ENCODE measurements at regions not wholly inside any gene's neighbourhood (a gene's known extent, or its start where the extent isn't known, plus 50 kb on each side); places are given as distances from the start of the nearest gene placed in this dataset.

DNA sequence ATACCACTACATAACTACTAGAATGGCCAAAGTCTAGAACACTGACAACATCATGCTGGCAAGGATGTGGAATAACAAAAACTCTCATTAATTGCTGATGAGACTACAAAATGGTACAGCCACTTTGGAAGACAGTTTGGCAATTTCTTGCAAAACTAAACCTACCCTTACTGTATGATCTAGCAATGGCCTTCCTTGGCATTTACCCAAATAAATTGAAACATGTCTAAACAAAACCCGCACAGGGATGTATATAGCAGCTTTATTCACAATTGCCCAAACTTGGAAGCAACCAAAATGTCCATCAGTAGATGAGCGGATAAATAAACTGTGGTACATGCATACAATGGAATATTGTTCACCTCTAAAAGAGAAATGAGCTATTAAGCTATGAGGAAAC lies 87.9 kb upstream of the SLC24A5 start:
- H3K4me3 ChIP-seq (ENCODE audit: low read length in 2 of 2), result no peak overlapping the region
- H3K9ac ChIP-seq (ENCODE audit: low read depth in 1 of 2, low read length in 2 of 2), result no peak overlapping the region
- H3K4me1 ChIP-seq (ENCODE audit: control insufficient read depth in 2 of 2, insufficient read depth in 2 of 2, low read length in 2 of 2), result no peaks in the 10 kb centered on the region
- no peaks in the 10 kb centered on the region for H3K9me3 ChIP-seq (ENCODE audit: control insufficient read depth in 2 of 2, low read length in 2 of 2)
- no peaks in the 10 kb centered on the region for H3K27me3 ChIP-seq (ENCODE audit: control insufficient read depth in 2 of 2, insufficient read depth in 2 of 2, low read length in 2 of 2)
- no peaks in the 10 kb centered on the region for H3K36me3 ChIP-seq (ENCODE audit: control insufficient read depth in 2 of 2, insufficient read depth in 2 of 2, low read length in 2 of 2)
- H3K27ac ChIP-seq (ENCODE audit: low read depth in 2 of 2, low read length in 2 of 2), result no peak overlapping the region

DNA sequence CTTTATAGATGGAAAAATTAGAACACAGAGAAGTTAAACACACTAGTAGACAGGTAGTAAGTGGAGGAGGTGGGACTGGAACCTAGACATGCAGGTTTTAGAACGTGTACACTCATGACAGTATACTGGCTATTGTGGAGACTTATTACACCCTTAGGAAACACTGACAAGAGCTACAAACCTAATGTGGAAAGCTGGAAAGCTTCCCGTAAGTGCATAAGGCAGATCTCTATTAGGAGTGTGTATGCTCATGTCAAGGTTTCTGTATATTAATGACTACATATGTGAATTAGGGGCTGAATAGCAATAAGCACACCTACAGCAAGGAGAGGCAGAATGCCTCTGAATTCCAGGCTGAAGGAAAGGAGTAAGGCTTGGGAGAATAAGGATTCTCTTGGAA lies 82.6 kb upstream of the SLC24A5 start:
- Histone ChIP-seq H3K9me3 (ENCODE audit: control insufficient read depth in 2 of 2, low read length in 2 of 2) (no peaks in the 10 kb centered on the region), H3K27me3 (ENCODE audit: control insufficient read depth in 2 of 2, insufficient read depth in 2 of 2, low read length in 2 of 2) (no peaks in the 10 kb centered on the region), H3K9ac (ENCODE audit: low read depth in 1 of 2, low read length in 2 of 2) (no peak overlapping the region), H3K4me1 (ENCODE audit: control insufficient read depth in 2 of 2, insufficient read depth in 2 of 2, low read length in 2 of 2) (no peaks in the 10 kb centered on the region), H3K36me3 (ENCODE audit: control insufficient read depth in 2 of 2, insufficient read depth in 2 of 2, low read length in 2 of 2) (no peaks in the 10 kb centered on the region), H3K27ac (ENCODE audit: low read depth in 2 of 2, low read length in 2 of 2) (no peak overlapping the region), H3K4me3 (ENCODE audit: low read length in 2 of 2) (no peak overlapping the region)

- H3K27me3 ChIP-seq (ENCODE audit: control insufficient read depth in 2 of 2, insufficient read depth in 2 of 2, low read length in 2 of 2), result no peaks in the 10 kb centered on the region
- H3K9ac ChIP-seq (ENCODE audit: low read depth in 1 of 2, low read length in 2 of 2), result no peak overlapping the region
- no peaks in the 10 kb centered on the region for H3K4me1 ChIP-seq (ENCODE audit: control insufficient read depth in 2 of 2, insufficient read depth in 2 of 2, low read length in 2 of 2)
- no peak overlapping the region for H3K4me3 ChIP-seq (ENCODE audit: low read length in 2 of 2)
- H3K27ac ChIP-seq (ENCODE audit: low read depth in 2 of 2, low read length in 2 of 2), result no peak overlapping the region
- H3K36me3 ChIP-seq (ENCODE audit: control insufficient read depth in 2 of 2, insufficient read depth in 2 of 2, low read length in 2 of 2), result no peaks in the 10 kb centered on the region
- H3K9me3 ChIP-seq (ENCODE audit: control insufficient read depth in 2 of 2, low read length in 2 of 2), result no peaks in the 10 kb centered on the region
Observed at GRCh38 chr15:48040166-48040817, 80.5 kb upstream of the SLC24A5 start.

DNA sequence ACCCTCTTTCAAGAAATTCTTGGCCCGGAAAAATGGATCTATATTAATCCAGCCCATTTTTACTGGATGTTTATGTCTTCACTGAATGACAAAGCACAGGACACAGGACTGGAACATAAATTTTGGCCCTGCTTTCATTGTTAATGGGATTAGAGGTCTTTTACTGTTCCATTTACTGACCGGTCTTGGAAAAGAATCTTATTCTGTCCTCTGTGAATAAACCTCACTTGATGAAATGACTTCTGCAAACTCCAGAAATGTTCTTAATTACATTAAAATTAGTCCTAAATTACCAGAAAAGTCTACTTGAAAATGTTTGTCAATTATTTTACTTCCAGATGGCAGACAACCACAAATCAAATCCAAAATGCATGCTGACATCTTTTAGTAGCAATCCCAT lies 79.3 kb upstream of the SLC24A5 start:
- no peaks in the 10 kb centered on the region for H3K27me3 ChIP-seq (ENCODE audit: control insufficient read depth in 2 of 2, insufficient read depth in 2 of 2, low read length in 2 of 2)
- H3K4me3 ChIP-seq (ENCODE audit: low read length in 2 of 2), result no peak overlapping the region
- H3K4me1 ChIP-seq (ENCODE audit: control insufficient read depth in 2 of 2, insufficient read depth in 2 of 2, low read length in 2 of 2), result no peaks in the 10 kb centered on the region
- H3K9ac ChIP-seq (ENCODE audit: low read depth in 1 of 2, low read length in 2 of 2), result no peak overlapping the region
- H3K27ac ChIP-seq (ENCODE audit: low read depth in 2 of 2, low read length in 2 of 2), result no peak overlapping the region
- no peaks in the 10 kb centered on the region for H3K9me3 ChIP-seq (ENCODE audit: control insufficient read depth in 2 of 2, low read length in 2 of 2)
- no peaks in the 10 kb centered on the region for H3K36me3 ChIP-seq (ENCODE audit: control insufficient read depth in 2 of 2, insufficient read depth in 2 of 2, low read length in 2 of 2)

- Histone ChIP-seq H3K4me1 (ENCODE audit: control insufficient read depth in 2 of 2, insufficient read depth in 2 of 2, low read length in 2 of 2) (no peaks in the 10 kb centered on the region), H3K36me3 (ENCODE audit: control insufficient read depth in 2 of 2, insufficient read depth in 2 of 2, low read length in 2 of 2) (no peaks in the 10 kb centered on the region), H3K27me3 (ENCODE audit: control insufficient read depth in 2 of 2, insufficient read depth in 2 of 2, low read length in 2 of 2) (no peaks in the 10 kb centered on the region), H3K27ac (ENCODE audit: low read depth in 2 of 2, low read length in 2 of 2) (no peak overlapping the region), H3K4me3 (ENCODE audit: low read length in 2 of 2) (no peak overlapping the region), H3K9me3 (ENCODE audit: control insufficient read depth in 2 of 2, low read length in 2 of 2) (no peaks in the 10 kb centered on the region), H3K9ac (ENCODE audit: low read depth in 1 of 2, low read length in 2 of 2) (no peak overlapping the region)
Observed at GRCh38 chr15:48046813-48047438, 73.9 kb upstream of the SLC24A5 start.

GRCh38 chr15:48049736-48050135 lies 71.1 kb upstream of the SLC24A5 start:
- Histone ChIP-seq H3K9ac (ENCODE audit: low read depth in 1 of 2, low read length in 2 of 2) (no peak overlapping the region), H3K27me3 (ENCODE audit: control insufficient read depth in 2 of 2, insufficient read depth in 2 of 2, low read length in 2 of 2) (no peaks in the 10 kb centered on the region), H3K9me3 (ENCODE audit: control insufficient read depth in 2 of 2, low read length in 2 of 2) (no peaks in the 10 kb centered on the region), H3K4me3 (ENCODE audit: low read length in 2 of 2) (no peak overlapping the region), H3K36me3 (ENCODE audit: control insufficient read depth in 2 of 2, insufficient read depth in 2 of 2, low read length in 2 of 2) (no peaks in the 10 kb centered on the region), H3K27ac (ENCODE audit: low read depth in 2 of 2, low read length in 2 of 2) (no peak overlapping the region), H3K4me1 (ENCODE audit: control insufficient read depth in 2 of 2, insufficient read depth in 2 of 2, low read length in 2 of 2) (no peaks in the 10 kb centered on the region)

- Histone ChIP-seq H3K9me3 (ENCODE audit: control insufficient read depth in 2 of 2, low read length in 2 of 2) (no peaks in the 10 kb centered on the region), H3K36me3 (ENCODE audit: control insufficient read depth in 2 of 2, insufficient read depth in 2 of 2, low read length in 2 of 2) (no peaks in the 10 kb centered on the region), H3K4me1 (ENCODE audit: control insufficient read depth in 2 of 2, insufficient read depth in 2 of 2, low read length in 2 of 2) (no peaks in the 10 kb centered on the region), H3K4me3 (ENCODE audit: low read length in 2 of 2) (no peak overlapping the region), H3K9ac (ENCODE audit: low read depth in 1 of 2, low read length in 2 of 2) (no peak overlapping the region), H3K27ac (ENCODE audit: low read depth in 2 of 2, low read length in 2 of 2) (no peak overlapping the region), H3K27me3 (ENCODE audit: control insufficient read depth in 2 of 2, insufficient read depth in 2 of 2, low read length in 2 of 2) (no peaks in the 10 kb centered on the region)
Observed at GRCh38 chr15:48052946-48053345, 67.8 kb upstream of the SLC24A5 start.

- H3K27ac ChIP-seq (ENCODE audit: low read depth in 2 of 2, low read length in 2 of 2), result no peak overlapping the region
- no peaks in the 10 kb centered on the region for H3K4me1 ChIP-seq (ENCODE audit: control insufficient read depth in 2 of 2, insufficient read depth in 2 of 2, low read length in 2 of 2)
- no peaks in the 10 kb centered on the region for H3K27me3 ChIP-seq (ENCODE audit: control insufficient read depth in 2 of 2, insufficient read depth in 2 of 2, low read length in 2 of 2)
- no peaks in the 10 kb centered on the region for H3K9me3 ChIP-seq (ENCODE audit: control insufficient read depth in 2 of 2, low read length in 2 of 2)
- no peak overlapping the region for H3K4me3 ChIP-seq (ENCODE audit: low read length in 2 of 2)
- no peak overlapping the region for H3K9ac ChIP-seq (ENCODE audit: low read depth in 1 of 2, low read length in 2 of 2)
- no peaks in the 10 kb centered on the region for H3K36me3 ChIP-seq (ENCODE audit: control insufficient read depth in 2 of 2, insufficient read depth in 2 of 2, low read length in 2 of 2)
Observed at GRCh38 chr15:48058371-48058770, 62.4 kb upstream of the SLC24A5 start.

GRCh38 chr15:48059791-48060190 lies 61.0 kb upstream of the SLC24A5 start:
- no peak overlapping the region for H3K9ac ChIP-seq (ENCODE audit: low read depth in 1 of 2, low read length in 2 of 2)
- no peak overlapping the region for H3K4me3 ChIP-seq (ENCODE audit: low read length in 2 of 2)
- H3K36me3 ChIP-seq (ENCODE audit: control insufficient read depth in 2 of 2, insufficient read depth in 2 of 2, low read length in 2 of 2), result no peaks in the 10 kb centered on the region
- H3K9me3 ChIP-seq (ENCODE audit: control insufficient read depth in 2 of 2, low read length in 2 of 2), result no peaks in the 10 kb centered on the region
- no peaks in the 10 kb centered on the region for H3K4me1 ChIP-seq (ENCODE audit: control insufficient read depth in 2 of 2, insufficient read depth in 2 of 2, low read length in 2 of 2)
- no peaks in the 10 kb centered on the region for H3K27me3 ChIP-seq (ENCODE audit: control insufficient read depth in 2 of 2, insufficient read depth in 2 of 2, low read length in 2 of 2)
- no peak overlapping the region for H3K27ac ChIP-seq (ENCODE audit: low read depth in 2 of 2, low read length in 2 of 2)

GRCh38 chr15:48060396-48060795 lies 60.4 kb upstream of the SLC24A5 start:
- no peak overlapping the region for H3K9ac ChIP-seq (ENCODE audit: low read depth in 1 of 2, low read length in 2 of 2)
- no peaks in the 10 kb centered on the region for H3K9me3 ChIP-seq (ENCODE audit: control insufficient read depth in 2 of 2, low read length in 2 of 2)
- no peak overlapping the region for H3K4me3 ChIP-seq (ENCODE audit: low read length in 2 of 2)
- no peak overlapping the region for H3K27ac ChIP-seq (ENCODE audit: low read depth in 2 of 2, low read length in 2 of 2)
- H3K4me1 ChIP-seq (ENCODE audit: control insufficient read depth in 2 of 2, insufficient read depth in 2 of 2, low read length in 2 of 2), result no peaks in the 10 kb centered on the region
- H3K27me3 ChIP-seq (ENCODE audit: control insufficient read depth in 2 of 2, insufficient read depth in 2 of 2, low read length in 2 of 2), result no peaks in the 10 kb centered on the region
- no peaks in the 10 kb centered on the region for H3K36me3 ChIP-seq (ENCODE audit: control insufficient read depth in 2 of 2, insufficient read depth in 2 of 2, low read length in 2 of 2)
